Tibial artery (tissue), 4 donors: ENCODE measurements at regions not wholly inside any gene's neighbourhood (a gene's known extent, or its start where the extent isn't known, plus 50 kb on each side); places are given as distances from the start of the nearest gene placed in this dataset.

Experiments used
- DNase-seq, 2 donors: peaks; one replicate each; pipeline ENCODE4 v3.0.0-alpha.2; 2019
- H3K27ac ChIP-seq, 2 donors: fragments of 200-600 bp; sonication (generic) in 1 of 2; 1 replicate in 1 of 2; 2 replicates in 1 of 2; pipeline ENCODE4 v1.5.1; 2018 to 2019; ENCODE audit warnings: mild to moderate bottlenecking in 1 of 2
- H3K27me3 ChIP-seq, 2 donors: fragments of 200-600 bp; sonication (generic) in 1 of 2; one replicate each; pipeline versions ENCODE4 v1.5.1 to v1.6.0; 2016 to 2019
- H3K36me3 ChIP-seq, 3 donors: fragments of 200-600 bp; sonication (generic) in 2 of 3; one replicate each; pipeline ENCODE4 v1.5.1; 2016 to 2019; ENCODE audit warnings: mild to moderate bottlenecking in 2 of 3
- H3K4me1 ChIP-seq, 4 donors: fragments of 200-600 bp; sonication (generic) in 2 of 4; 1 replicate in 3 of 4; 2 replicates in 1 of 4; pipeline ENCODE4 v1.5.1; 2016 to 2019
- H3K4me3 ChIP-seq, 2 donors: fragments of 200-600 bp; sonication (generic) in 1 of 2; 1 replicate in 1 of 2; 2 replicates in 1 of 2; pipeline ENCODE4 v1.5.1; 2018 to 2019; ENCODE audit warnings: mild to moderate bottlenecking in 2 of 2
- H3K9me3 ChIP-seq, 3 donors: fragments of 200-600 bp; sonication (generic) in 1 of 3; one replicate each; pipeline ENCODE4 v1.5.1; 2016 to 2019
- intact Hi-C: fragments of 100-400 bp; cut with DNase I; formaldehyde crosslinking; loops from one replicate; pipeline ENCODE4 v1.15.0; 2023; ENCODE audit warnings: low total_unique reads
- TF ChIP-seq, protein P1 (sequence below), 2 experiments: fragments of 200-600 bp in 1 of 2; fragments of 450-650 bp in 1 of 2; IDR thresholded peaks; one replicate each; pipeline ENCODE4 v1.5.1; 2017 to 2019; ENCODE audit warnings: antibody characterized with exemption in 2 of 2, mild to moderate bottlenecking in 1 of 2, moderate library complexity in 1 of 2

DNA sequence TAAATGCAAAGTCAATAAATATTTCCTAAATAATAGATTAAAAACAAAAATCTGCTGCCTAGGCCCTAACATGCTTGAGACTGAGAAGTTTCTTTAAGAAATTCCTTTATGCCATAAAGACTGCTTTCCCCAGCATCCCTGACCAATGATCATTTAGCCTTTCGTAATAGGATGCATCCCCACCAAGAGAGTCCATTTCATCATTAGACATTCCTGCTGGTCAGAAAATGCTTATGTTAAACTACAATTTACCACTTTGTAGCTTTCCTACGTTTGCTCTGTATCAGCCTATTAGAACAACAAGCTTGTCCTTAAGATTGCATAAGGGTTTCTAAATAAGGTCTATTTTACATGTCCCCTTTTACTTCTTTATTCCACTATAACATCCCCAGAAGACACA is 59.8 kb upstream of the HSF2 start:
- H3K9me3 ChIP-seq = no peaks in the 10 kb centered on the region
- intact Hi-C loops = no loop called here
- no peaks in the 10 kb centered on the region for H3K27me3 ChIP-seq
- H3K4me3 ChIP-seq = no peak overlapping the region
- DNase-seq = no peak
- H3K27ac ChIP-seq = no peak overlapping the region
- no peaks in the 10 kb centered on the region for H3K36me3 ChIP-seq
- H3K4me1 ChIP-seq = no peaks in the 10 kb centered on the region
- TF ChIP-seq, protein P1, sequence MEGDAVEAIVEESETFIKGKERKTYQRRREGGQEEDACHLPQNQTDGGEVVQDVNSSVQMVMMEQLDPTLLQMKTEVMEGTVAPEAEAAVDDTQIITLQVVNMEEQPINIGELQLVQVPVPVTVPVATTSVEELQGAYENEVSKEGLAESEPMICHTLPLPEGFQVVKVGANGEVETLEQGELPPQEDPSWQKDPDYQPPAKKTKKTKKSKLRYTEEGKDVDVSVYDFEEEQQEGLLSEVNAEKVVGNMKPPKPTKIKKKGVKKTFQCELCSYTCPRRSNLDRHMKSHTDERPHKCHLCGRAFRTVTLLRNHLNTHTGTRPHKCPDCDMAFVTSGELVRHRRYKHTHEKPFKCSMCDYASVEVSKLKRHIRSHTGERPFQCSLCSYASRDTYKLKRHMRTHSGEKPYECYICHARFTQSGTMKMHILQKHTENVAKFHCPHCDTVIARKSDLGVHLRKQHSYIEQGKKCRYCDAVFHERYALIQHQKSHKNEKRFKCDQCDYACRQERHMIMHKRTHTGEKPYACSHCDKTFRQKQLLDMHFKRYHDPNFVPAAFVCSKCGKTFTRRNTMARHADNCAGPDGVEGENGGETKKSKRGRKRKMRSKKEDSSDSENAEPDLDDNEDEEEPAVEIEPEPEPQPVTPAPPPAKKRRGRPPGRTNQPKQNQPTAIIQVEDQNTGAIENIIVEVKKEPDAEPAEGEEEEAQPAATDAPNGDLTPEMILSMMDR (IDR thresholded peaks at IDR 0.05) = no peak

DNA sequence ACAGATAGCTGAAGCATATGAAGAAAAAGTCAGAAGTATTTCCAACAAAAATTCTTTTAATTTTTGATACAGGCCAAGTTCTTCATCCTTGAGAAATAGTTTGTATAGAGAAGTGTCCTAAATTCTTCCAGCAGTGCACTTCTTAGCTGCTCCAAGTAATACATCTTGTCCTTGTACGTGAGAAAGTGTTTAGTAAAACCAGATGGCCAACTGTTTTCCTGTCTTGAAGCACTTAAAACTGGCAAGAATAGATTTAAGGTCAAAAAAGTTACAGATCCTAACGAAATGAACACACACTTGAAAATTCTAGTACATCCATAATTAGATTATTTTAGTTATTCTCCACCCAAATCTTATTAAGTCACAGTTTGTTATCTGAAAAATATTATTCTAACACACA is 52.2 kb upstream of the HSF2 start:
- intact Hi-C loops = no loop called here
- TF ChIP-seq, protein P1 (IDR thresholded peaks at IDR 0.05) = no peak
- Histone ChIP-seq H3K36me3 (no peaks in the 10 kb centered on the region), H3K9me3 (no peaks in the 10 kb centered on the region), H3K27me3 (no peaks in the 10 kb centered on the region), H3K4me3 (no peak overlapping the region), H3K4me1 (no peaks in the 10 kb centered on the region), H3K27ac (no peak overlapping the region)
- DNase-seq = no peak

DNA sequence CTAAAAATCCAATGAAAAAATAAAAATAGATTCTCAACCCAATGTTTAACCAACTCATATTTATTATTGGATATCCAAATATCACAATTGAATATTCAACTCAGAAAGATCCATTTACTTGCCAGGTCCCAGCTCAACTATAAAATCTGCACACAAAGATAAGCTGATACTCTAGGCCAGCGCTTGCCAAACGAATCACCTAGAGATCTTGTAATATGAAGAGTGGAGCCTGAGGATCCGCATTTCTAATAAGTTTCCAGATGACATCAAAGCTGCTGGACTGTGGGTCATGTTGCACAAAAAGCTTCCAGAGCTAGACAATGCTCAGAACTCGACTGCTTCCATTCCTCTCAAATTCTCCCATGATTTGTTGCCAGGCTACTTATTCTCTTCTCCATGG is 51.7 kb upstream of the HSF2 start:
- DNase-seq = no peak
- Histone ChIP-seq H3K27ac (no peak overlapping the region), H3K9me3 (no peaks in the 10 kb centered on the region), H3K27me3 (no peaks in the 10 kb centered on the region), H3K36me3 (no peaks in the 10 kb centered on the region), H3K4me1 (no peaks in the 10 kb centered on the region), H3K4me3 (no peak overlapping the region)
- TF ChIP-seq, protein P1 (IDR thresholded peaks at IDR 0.05) = no peak
- intact Hi-C loops = no loop called here
